MCF 10A (cell line): ENCODE measurements at regions not wholly inside any gene's neighbourhood (a gene's known extent, or its start where the extent isn't known, plus 50 kb on each side); places are given as distances from the start of the nearest gene placed in this dataset.

Source experiments
- BruUV-seq: library from RNA; stranded (reverse); fragments of 400-500 nt; replicated peaks from 2 replicates; lab custom pipeline; 2021; lab: Mats Ljungman, UMichigan
- CTCF ChIA-PET: fragments of 300-600 bp; sonication (Branson Sonifier 250); formaldehyde crosslinking; extraction: SDS; loops from one replicate; lab custom pipeline; 2021; ENCODE audit warnings: antibody characterized with exemption, inconsistent platforms; lab: Yijun Ruan, JAX
- POLR2A ChIA-PET: fragments of 300-600, 350-650 bp; sonication (Branson Sonifier 250); formaldehyde crosslinking; extraction: SDS; loops from one replicate; lab custom pipeline; 2020; ENCODE audit warnings: antibody characterized with exemption, inconsistent platforms; lab: Yijun Ruan, JAX
- DNase-seq: peaks from one replicate; pipeline ENCODE4 v3.0.0-alpha.2; 2018; ENCODE audit not compliant: unreplicated experiment
- H3K27ac Mint-ChIP-seq: one replicate; pipeline ENCODE4 v1.8.0; 2022; ENCODE audit warnings: mild to moderate bottlenecking, low read depth, mixed read lengths; ENCODE audit not compliant: unreplicated experiment
- H3K27me3 Mint-ChIP-seq: one replicate; pipeline ENCODE4 v1.8.0; 2022; ENCODE audit warnings: mixed read lengths; ENCODE audit not compliant: insufficient read depth, unreplicated experiment
- H3K36me3 Mint-ChIP-seq: one replicate; pipeline ENCODE4 v1.8.0; 2022; ENCODE audit warnings: mild to moderate bottlenecking, moderate library complexity, mixed read lengths; ENCODE audit not compliant: insufficient read depth, unreplicated experiment
- H3K4me1 Mint-ChIP-seq: one replicate; pipeline ENCODE4 v1.8.0; 2022; ENCODE audit warnings: mixed read lengths; ENCODE audit not compliant: insufficient read depth, unreplicated experiment
- H3K4me3 Mint-ChIP-seq: one replicate; pipeline ENCODE4 v1.8.0; 2022; ENCODE audit warnings: mild to moderate bottlenecking, moderate library complexity, mixed read lengths; ENCODE audit not compliant: unreplicated experiment
- H3K9me3 Mint-ChIP-seq: one replicate; pipeline ENCODE4 v1.8.0; 2022; ENCODE audit warnings: mixed read lengths; ENCODE audit not compliant: unreplicated experiment
- CTCF ChIP-seq: fragments of 200-600 bp; IDR thresholded peaks from one replicate; pipeline ENCODE4 v1.8.0; 2022; ENCODE audit warnings: antibody characterized with exemption, mild to moderate bottlenecking; ENCODE audit not compliant: unreplicated experiment
- intact Hi-C: fragments of 100-400 bp; cut with micrococcal nuclease; formaldehyde crosslinking; loops from 2 replicates; pipeline ENCODE4 v1.14.1; 2022

GRCh38 chr2:185299867-185300266 is 438.7 kb upstream of the FSIP2 start:
- Mint-ChIP-seq H3K36me3 (no peaks in the 10 kb centered on the region), H3K9me3 (no peaks in the 10 kb centered on the region), H3K27me3 (no peaks in the 10 kb centered on the region), H3K4me3 (no peak overlapping the region), H3K4me1 (no peaks in the 10 kb centered on the region), H3K27ac (no peak overlapping the region)
- DNase-seq = no peak
- intact Hi-C loops = no loop called here
- no peak for TF ChIP-seq CTCF
- POLR2A ChIA-PET = interaction anchor here (0.6 kb wide), 1 partner anchor 676 kb away, joined by 3 read pairs; no protein-coding TSS in a partner anchor
- BruUV-seq = no TSS peak
- CTCF ChIA-PET = interaction anchor here (0.6 to 3.3 kb wide), 2 partner anchors 8 to 964 kb away, joined by 3 to 12 read pairs; no protein-coding TSS in a partner anchor

- POLR2A ChIA-PET = no interaction called here
- no TSS peak for BruUV-seq
Observed at GRCh38 chr2:185306119-185306518, 432.5 kb upstream of the FSIP2 start.

GRCh38 chr2:185316383-185316782 is 422.2 kb upstream of the FSIP2 start:
- Mint-ChIP-seq H3K4me3 (no peak overlapping the region), H3K36me3 (no peaks in the 10 kb centered on the region), H3K27ac (no peak overlapping the region), H3K4me1 (no peaks in the 10 kb centered on the region), H3K9me3 (no peaks in the 10 kb centered on the region), H3K27me3 (no peaks in the 10 kb centered on the region)
- BruUV-seq = no TSS peak
- ChIA-PET CTCF (interaction anchor here (1.1 kb wide), 1 partner anchor 670 kb away, joined by 4 read pairs; no protein-coding TSS in a partner anchor), POLR2A (no interaction called here)
- TF ChIP-seq CTCF = no peak
- no peak for DNase-seq
- intact Hi-C loops = no loop called here

More at GRCh38 chr2:185306119-185306518, 432.5 kb upstream of the FSIP2 start:
- Mint-ChIP-seq H3K27me3 (no peaks in the 10 kb centered on the region), H3K4me1 (no peaks in the 10 kb centered on the region), H3K4me3 (no peak overlapping the region), H3K27ac (no peak overlapping the region), H3K36me3 (no peaks in the 10 kb centered on the region), H3K9me3 (no peaks in the 10 kb centered on the region)
- CTCF ChIA-PET = no interaction called here
- no peak for DNase-seq
- no peak for TF ChIP-seq CTCF
- intact Hi-C loops = no loop called here

- H3K9me3 Mint-ChIP-seq = no peaks in the 10 kb centered on the region
Observed at GRCh38 chr2:185318271-185318724, 420.3 kb upstream of the FSIP2 start.

More at GRCh38 chr2:185318271-185318724, 420.3 kb upstream of the FSIP2 start:
- ChIA-PET CTCF (no interaction called here), POLR2A (no interaction called here)
- Mint-ChIP-seq H3K27ac (no peak overlapping the region), H3K4me1 (no peaks in the 10 kb centered on the region), H3K27me3 (no peaks in the 10 kb centered on the region), H3K4me3 (no peak overlapping the region), H3K36me3 (no peaks in the 10 kb centered on the region)
- intact Hi-C loops = no loop called here
- BruUV-seq = no TSS peak
- no peak for DNase-seq
- no peak for TF ChIP-seq CTCF
